ENCODE measurements at regions not wholly inside any gene's neighbourhood (a gene's known extent, or its start where the extent isn't known, plus 50 kb on each side); places are given as distances from the start of the nearest gene placed in this dataset.

GRCh38 chr4:12636191-12636590 is 847.9 kb downstream of the RAB28 start:
- H3K9me2 ChIP-seq (replicated peaks; ENCODE audit: low read length), result no peaks in the 10 kb centered on the region
- TF ChIP-seq, protein P1, sequence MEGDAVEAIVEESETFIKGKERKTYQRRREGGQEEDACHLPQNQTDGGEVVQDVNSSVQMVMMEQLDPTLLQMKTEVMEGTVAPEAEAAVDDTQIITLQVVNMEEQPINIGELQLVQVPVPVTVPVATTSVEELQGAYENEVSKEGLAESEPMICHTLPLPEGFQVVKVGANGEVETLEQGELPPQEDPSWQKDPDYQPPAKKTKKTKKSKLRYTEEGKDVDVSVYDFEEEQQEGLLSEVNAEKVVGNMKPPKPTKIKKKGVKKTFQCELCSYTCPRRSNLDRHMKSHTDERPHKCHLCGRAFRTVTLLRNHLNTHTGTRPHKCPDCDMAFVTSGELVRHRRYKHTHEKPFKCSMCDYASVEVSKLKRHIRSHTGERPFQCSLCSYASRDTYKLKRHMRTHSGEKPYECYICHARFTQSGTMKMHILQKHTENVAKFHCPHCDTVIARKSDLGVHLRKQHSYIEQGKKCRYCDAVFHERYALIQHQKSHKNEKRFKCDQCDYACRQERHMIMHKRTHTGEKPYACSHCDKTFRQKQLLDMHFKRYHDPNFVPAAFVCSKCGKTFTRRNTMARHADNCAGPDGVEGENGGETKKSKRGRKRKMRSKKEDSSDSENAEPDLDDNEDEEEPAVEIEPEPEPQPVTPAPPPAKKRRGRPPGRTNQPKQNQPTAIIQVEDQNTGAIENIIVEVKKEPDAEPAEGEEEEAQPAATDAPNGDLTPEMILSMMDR (conservative IDR thresholded peaks at IDR 0.05; ENCODE audit: low read depth, low read length), result no peak
- TF ChIP-seq EZH2 (IDR thresholded peaks at IDR 0.05; ENCODE audit: low read length, unreplicated experiment) (no peak), EZH2phosphoT487 (IDR thresholded peaks at IDR 0.05; ENCODE audit: borderline replicate concordance, low read length) (no peak)
- no peak for ATAC-seq
- H3K79me2 ChIP-seq (ENCODE audit: low read length), result no peaks in the 10 kb centered on the region
- no peaks in the 10 kb centered on the region for H3K36me3 ChIP-seq (ENCODE audit: low read depth, low read length)
- H4K20me1 ChIP-seq (ENCODE audit: low read length), result no peaks in the 10 kb centered on the region
- H3K4me1 ChIP-seq (ENCODE audit: insufficient read depth, low read length), result no peaks in the 10 kb centered on the region
- H3F3A ChIP-seq (ENCODE audit: low read length, unreplicated experiment), result no peaks in the 10 kb centered on the region
- DNase-seq, result no peak
- BruUV-seq (replicated peaks), result no TSS peak
- POLR2A ChIA-PET (ENCODE audit: unreplicated experiment), result no interaction called here
- H3K4me2 ChIP-seq (ENCODE audit: low read length), result no peak overlapping the region
- intact Hi-C loops (cut with micrococcal nuclease), result no loop called here
- H2AFZ ChIP-seq (ENCODE audit: low read length), result no peak overlapping the region
- no peaks in the 10 kb centered on the region for H3K9me3 ChIP-seq (ENCODE audit: low read length)
- H3K27me3 ChIP-seq (ENCODE audit: low read length), result no peaks in the 10 kb centered on the region
- CTCF ChIA-PET, result no interaction called here
- H3K27ac ChIP-seq (ENCODE audit: low read length), result no peak overlapping the region
- H3K9ac ChIP-seq (ENCODE audit: low read length), result no peak overlapping the region
- H3K4me3 ChIP-seq (ENCODE audit: low read length), result no peak overlapping the region

- Histone ChIP-seq H4K20me1 (ENCODE audit: low read length) (no peaks in the 10 kb centered on the region), H3K36me3 (ENCODE audit: low read depth, low read length) (no peaks in the 10 kb centered on the region), H3K27me3 (ENCODE audit: low read length) (no peaks in the 10 kb centered on the region), H3F3A (ENCODE audit: low read length, unreplicated experiment) (no peaks in the 10 kb centered on the region), H3K79me2 (ENCODE audit: low read length) (no peaks in the 10 kb centered on the region), H3K9ac (ENCODE audit: low read length) (no peak overlapping the region), H3K9me2 (replicated peaks; ENCODE audit: low read length) (no peaks in the 10 kb centered on the region), H3K4me2 (ENCODE audit: low read length) (no peak overlapping the region), H3K4me1 (ENCODE audit: insufficient read depth, low read length) (no peaks in the 10 kb centered on the region), H3K9me3 (ENCODE audit: low read length) (no peaks in the 10 kb centered on the region), H3K27ac (ENCODE audit: low read length) (no peak overlapping the region), H2AFZ (ENCODE audit: low read length) (no peak overlapping the region), H3K4me3 (ENCODE audit: low read length) (no peak overlapping the region)
- intact Hi-C loops (cut with micrococcal nuclease), result no loop called here
- ChIA-PET POLR2A (ENCODE audit: unreplicated experiment) (no interaction called here), CTCF (no interaction called here)
- TF ChIP-seq EZH2 (IDR thresholded peaks at IDR 0.05; ENCODE audit: low read length, unreplicated experiment) (no peak), EZH2phosphoT487 (IDR thresholded peaks at IDR 0.05; ENCODE audit: borderline replicate concordance, low read length) (no peak)
- TF ChIP-seq, protein P1 (conservative IDR thresholded peaks at IDR 0.05; ENCODE audit: low read depth, low read length), result no peak
- DNase-seq (no peak), ATAC-seq (no peak)
- no TSS peak for BruUV-seq (replicated peaks)
Observed at GRCh38 chr4:12635629-12636028, 848.5 kb downstream of the RAB28 start.

DNA sequence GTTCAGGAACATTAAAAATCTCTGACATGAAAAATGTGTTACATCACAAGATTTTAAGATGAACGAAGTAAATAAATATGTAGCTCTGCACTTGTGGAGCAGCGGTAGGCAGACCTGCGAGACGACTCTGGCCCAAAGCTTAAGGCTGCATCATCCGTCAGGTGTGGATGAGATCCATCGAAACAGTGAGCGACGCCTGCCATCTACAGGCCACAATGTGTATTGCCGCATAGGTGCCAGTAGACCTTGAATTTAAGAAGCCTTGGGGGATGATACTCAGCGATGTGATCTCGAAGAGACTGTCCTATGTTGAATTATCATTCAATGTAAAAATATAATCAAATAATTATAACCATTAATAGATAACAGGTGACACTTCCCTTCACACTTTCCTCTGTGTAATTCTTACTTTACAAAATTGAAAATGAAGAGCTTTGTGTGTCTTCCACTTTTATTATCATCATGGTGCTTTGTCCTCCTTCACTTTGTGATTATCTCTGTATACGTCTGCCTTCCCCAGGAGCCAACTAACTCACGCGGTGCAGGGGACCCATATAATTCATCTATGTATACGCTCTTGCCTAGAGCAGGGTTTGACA is 851.0 kb downstream of the RAB28 start:
- H2AFZ ChIP-seq (ENCODE audit: low read length), result no peak overlapping the region
- intact Hi-C loops (cut with micrococcal nuclease), result loop anchor here (5.0 kb wide), 1 partner anchor 826 kb away; no protein-coding TSS in a partner anchor
- no peaks in the 10 kb centered on the region for H3K9me2 ChIP-seq (replicated peaks; ENCODE audit: low read length)
- no TSS peak for BruUV-seq (replicated peaks)
- no peaks in the 10 kb centered on the region for H3K9me3 ChIP-seq (ENCODE audit: low read length)
- H4K20me1 ChIP-seq (ENCODE audit: low read length), result no peaks in the 10 kb centered on the region
- H3K79me2 ChIP-seq (ENCODE audit: low read length), result no peaks in the 10 kb centered on the region
- TF ChIP-seq EZH2phosphoT487 (IDR thresholded peaks at IDR 0.05; ENCODE audit: borderline replicate concordance, low read length) (no peak), EZH2 (IDR thresholded peaks at IDR 0.05; ENCODE audit: low read length, unreplicated experiment) (no peak)
- TF ChIP-seq, protein P1 (conservative IDR thresholded peaks at IDR 0.05; ENCODE audit: low read depth, low read length), result peak; percentile 79
- H3F3A ChIP-seq (ENCODE audit: low read length, unreplicated experiment), result no peaks in the 10 kb centered on the region
- H3K4me3 ChIP-seq (ENCODE audit: low read length), result no peak overlapping the region
- no peaks in the 10 kb centered on the region for H3K27me3 ChIP-seq (ENCODE audit: low read length)
- no peak overlapping the region for H3K9ac ChIP-seq (ENCODE audit: low read length)
- no peak overlapping the region for H3K27ac ChIP-seq (ENCODE audit: low read length)
- ChIA-PET CTCF (interaction anchor here (0.6 kb wide), 1 partner anchor 28 kb away, joined by 3 read pairs; no protein-coding TSS in a partner anchor), POLR2A (ENCODE audit: unreplicated experiment) (no interaction called here)
- DNase-seq (peak; percentile 85), ATAC-seq (peak; percentile 83)
- no peak overlapping the region for H3K4me2 ChIP-seq (ENCODE audit: low read length)
- H3K36me3 ChIP-seq (ENCODE audit: low read depth, low read length), result no peaks in the 10 kb centered on the region
- H3K4me1 ChIP-seq (ENCODE audit: insufficient read depth, low read length), result no peaks in the 10 kb centered on the region

Measured in PC-3 (cell line).